HG02610 (cell line): ENCODE measurements at regions not wholly inside any gene's neighbourhood (a gene's known extent, or its start where the extent isn't known, plus 50 kb on each side); places are given as distances from the start of the nearest gene placed in this dataset.

ENCODE experiments used
- ATAC-seq: cut with Tn5 transposase; IDR thresholded peaks from one replicate; pipeline ENCODE4 v1.9.1; 2021; ENCODE audit warnings: mild to moderate bottlenecking, moderate library complexity; ENCODE audit not compliant: unreplicated experiment

DNA sequence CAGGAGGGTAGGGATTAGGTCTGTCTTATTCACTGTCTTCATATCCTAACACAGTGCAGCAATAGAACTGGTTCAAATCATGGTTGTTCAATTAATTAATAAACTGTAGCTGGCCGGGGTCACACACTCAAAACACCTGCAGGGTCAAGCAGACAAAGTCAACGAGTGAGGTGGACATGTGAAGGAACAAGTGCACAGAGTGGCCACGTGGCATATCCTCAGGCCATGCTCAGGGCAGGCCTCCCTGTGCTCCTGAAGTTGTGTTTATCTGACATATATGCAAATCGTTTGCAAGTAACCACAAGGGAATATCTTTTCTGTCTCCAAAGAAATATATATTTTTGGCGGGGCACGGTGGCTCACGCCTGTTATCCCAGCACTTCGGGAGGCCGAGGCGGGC lies 98.5 kb upstream of the ZMIZ1 start:
- no peak for ATAC-seq

DNA sequence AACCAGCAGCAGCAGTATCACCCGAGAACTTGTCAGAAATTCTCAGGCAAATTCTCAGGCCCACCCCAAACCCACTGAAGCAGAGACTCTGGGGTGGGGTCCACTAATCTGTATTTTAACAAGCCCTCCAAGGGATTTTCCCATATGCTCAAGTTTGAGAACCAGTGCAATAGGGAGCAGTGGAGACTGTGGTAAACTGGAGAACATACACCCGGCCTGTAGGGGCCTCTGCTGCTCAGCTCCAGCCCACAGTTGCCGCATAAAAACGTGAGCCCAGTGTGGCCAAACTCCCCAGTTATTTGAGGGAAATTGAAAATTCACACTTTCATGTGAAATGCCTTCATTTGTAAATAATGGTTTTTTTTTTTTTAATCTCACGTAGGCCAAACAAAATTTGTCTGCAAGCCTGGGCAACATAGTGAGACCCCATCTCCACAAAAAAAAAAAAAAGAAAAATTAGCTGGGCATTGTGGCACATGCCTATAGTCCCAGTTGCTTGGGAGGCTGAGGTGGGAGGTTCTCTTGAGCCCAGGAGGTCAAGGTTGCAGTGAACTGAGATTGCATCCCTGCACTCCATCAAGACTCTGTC lies 97.6 kb upstream of the ZMIZ1 start:
- ATAC-seq, result no peak

DNA sequence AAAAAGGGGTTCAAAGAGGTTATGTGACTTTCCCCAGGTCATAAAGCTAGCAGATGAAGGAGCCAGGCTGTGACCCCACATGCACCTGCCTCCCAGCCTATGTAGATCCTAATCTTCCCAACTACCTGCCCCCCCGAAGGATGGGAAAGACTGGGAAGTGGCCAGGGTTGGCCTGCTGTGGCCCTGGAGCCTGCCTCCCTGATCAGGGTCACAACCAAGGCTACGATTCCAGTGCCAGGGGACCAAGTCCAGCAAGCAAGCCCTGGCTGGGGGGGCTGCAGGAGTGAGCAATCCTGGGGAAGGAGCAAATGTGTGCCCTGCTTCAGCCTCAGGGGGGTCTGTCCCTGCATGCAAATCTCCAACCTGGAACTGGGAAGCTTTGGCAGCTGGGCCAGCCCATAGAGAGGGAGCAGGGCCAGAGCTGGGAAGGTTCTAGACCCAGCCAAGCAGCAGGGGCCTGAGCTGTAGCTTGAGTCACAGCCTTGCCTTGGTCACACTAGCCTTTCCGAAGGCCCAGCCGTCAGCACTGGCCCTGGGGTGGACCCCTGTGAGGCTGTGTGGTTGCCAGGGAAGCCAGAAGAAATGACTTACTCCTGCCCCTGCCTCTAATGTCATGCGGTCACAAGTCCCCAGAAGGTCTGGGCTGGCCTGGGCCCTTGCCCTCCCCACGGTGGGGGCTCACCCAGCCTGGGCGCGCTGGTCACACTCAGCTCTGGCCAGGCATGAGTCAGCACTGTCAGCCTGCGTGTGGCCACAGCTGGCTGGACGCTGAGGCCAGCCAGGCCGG lies 96.4 kb upstream of the ZMIZ1 start:
- no peak for ATAC-seq

DNA sequence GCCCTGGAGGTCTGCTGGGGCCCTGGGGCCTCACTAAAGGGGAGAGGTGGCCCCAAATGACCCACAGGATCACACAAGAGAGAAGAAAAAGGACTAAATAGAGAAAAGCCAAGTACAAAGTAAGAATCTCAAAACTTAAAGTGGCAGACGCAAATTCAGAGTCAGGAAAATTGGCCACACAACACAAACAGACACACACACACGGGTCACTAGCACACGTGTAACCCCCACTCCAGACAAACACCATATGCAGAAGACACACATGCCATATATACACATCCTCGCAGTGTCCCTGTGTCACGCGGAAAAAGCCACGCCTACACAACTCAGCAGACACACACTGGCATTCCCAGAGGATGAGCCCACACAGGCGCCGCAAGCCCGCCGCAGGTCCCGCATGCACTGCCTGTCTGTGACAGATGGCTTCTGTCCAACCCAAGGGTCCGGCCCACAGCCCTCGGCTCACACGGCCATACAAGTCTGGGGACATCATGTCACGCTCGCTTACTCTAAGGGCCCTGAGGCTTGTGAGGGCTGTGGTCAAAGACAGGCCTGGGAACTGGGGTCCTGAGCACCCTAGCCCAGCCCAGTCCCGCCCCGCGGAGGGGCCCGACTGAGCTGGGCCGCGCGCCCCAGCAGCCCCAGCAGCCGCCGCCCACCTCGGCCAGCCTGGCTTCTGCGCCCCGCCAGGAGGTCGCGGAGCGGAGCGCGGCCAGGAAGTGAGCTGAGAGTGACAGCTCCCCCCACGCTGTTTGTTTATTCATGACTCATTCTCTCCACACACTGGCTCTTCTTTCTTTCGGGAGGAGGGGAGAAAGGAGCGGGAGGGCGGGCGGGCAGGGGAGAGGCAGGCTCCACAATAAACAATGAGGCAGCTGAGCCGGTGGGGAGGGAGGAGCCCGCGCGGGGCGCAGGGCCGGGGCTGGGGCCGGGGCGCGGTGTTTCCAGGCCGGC lies 95.5 kb upstream of the ZMIZ1 start:
- ATAC-seq, result peak; percentile 89

DNA sequence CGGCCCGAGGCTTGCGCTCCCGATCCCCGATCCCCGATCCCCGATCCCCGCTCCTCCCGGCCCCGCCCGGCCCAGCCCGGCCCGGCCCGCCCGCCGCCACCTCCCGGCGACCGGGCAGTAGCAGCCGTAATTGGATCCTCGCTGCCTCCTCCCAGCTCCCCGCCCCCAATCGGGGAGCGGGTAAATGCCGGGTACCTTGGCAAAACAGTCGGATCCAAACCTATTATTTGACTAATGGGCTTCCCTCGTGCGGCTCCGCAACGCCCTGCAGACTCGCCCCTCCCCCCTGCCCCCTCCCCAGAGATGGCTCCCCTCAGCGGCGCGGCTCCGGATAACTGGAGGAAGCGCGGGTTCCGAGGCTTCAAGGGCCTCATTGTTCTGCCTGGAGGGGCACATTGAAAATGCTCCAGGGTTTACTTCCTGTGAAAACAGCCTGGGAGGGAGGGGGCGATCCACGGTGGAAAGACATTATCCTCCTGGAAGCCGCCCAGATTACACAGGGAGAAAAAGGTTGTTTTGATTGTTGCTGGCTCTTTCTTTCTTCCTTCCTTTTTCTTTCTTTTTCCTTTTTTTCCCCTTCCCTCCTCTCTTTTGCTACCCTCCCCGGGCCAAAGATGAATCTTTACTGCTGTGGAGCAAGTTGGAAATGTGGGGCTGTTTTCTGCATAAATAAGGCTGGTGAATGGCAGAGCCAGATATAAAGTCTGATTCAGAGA lies 94.7 kb upstream of the ZMIZ1 start:
- peak; percentile 36 for ATAC-seq

GRCh38 chr10:78974617-78975317 lies 94.0 kb upstream of the ZMIZ1 start:
- ATAC-seq, result peak; percentile 37

DNA sequence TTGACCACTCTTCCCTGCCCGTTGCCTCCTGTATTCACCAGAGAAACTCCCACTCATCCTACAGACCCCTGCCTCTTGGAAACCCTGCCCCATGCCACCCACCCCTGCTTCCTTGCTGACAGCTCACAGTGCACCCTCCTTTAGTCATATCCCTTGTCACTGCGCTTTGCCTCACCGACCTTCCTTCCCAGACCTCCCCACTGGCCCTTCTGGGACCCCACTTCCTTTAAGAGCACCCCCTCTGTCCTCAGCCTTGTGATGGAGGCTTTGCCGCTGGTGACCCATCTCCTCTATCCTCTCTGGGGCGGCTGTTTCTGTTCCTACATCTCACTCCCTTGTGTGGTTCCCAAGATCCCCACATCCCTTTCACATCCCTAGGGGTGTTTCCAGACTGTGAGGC lies 92.8 kb upstream of the ZMIZ1 start:
- ATAC-seq, result no peak

DNA sequence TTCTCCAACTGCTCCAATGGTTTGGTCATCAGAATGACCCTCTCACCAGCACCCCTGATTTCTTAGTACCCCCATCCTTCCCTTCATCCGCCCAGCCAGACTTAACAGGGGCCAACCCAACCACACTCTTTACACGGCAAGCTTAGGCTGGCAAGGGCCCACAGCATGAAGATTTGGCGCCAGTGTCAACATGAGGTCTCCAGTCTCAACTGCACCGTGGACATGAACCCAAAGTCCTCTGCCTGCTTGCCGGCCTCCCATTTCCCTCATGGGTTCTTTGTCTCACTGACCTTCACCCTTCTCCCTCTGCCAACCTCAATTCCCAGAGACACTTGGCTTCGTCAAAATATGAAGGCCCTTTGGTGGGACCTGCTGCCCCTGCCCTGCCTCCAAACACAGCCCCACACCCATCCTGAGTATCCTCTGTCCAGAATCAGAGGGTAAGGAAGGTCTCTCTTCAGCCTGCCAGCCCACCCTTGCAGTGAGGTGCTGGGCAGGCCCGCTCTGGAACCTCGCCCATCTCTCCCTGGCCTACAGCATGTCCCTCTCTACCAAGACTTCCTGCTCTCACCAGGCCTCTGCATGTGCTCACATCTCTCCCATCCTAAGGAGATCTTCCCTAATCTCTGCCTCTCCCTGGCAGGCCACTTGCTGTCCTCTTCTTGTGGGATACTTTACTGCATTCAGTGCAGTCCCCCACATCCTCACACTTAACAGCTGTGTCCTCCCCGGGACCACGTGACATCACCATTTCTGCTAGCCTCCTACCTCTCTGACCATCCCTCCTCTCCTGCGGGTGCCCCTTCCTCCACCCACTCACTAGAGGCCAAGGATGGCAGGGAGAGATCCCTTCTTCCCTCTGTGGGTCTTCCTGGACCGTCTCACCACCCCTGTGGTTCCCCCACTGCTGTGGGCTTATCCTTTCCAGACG lies 91.7 kb upstream of the ZMIZ1 start:
- no peak for ATAC-seq

DNA sequence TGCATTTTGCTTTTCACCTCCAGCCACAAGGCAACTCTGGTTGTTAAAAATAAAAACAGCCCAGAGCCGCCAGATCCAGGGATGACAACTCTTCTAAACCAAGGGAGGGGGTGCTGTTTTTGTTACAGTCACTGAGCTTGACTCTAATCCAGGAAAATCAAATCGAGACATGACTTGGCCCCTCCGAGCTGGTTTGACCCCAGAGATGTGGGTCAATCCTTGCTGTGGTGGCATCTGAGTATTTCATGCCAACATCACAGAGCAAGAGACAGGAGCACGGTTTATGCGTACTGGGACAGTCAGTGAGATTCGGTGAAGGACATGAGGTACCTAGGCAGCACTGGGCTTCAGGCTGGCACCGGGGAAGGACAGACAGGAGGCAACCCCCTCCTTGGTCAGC lies 88.8 kb upstream of the ZMIZ1 start:
- ATAC-seq, result no peak

DNA sequence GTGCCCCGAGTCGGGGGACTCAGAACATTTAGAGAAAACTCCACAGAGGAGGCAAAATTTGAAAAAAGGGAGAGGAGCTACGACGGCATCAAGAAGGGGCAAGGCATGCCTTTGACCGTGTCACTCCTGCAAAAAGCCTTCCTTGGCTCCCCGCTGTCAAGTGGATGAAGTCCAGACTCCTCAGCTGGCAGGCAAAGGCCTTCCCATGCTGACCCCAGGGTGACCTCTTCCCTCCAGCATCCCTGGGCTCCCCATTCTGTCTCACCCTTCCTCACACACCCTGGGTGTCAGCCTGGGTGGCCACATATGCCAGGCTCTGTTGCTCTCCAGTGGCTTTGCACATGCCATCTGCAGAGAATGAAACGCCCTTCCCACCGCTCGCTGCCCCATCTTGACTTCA lies 88.4 kb upstream of the ZMIZ1 start:
- ATAC-seq, result no peak

DNA sequence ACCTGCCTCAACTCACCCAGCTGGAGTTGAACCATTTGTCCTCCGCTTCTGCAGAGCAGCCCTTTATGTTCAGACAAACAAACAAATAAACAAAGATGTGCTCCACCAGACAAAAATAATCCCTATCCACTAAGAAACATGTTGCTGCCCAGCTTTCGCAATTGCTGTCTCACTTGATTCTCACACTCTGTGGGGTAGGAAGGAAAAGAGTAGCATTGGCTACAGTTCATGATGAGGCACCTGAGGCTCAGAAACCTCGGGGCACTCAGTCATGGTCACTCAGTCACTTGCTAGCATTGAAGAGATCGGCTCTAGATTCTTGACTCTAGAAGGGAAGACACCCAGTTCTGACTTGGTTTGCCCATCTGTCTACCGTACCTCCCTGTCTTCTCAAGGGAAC lies 88.0 kb upstream of the ZMIZ1 start:
- no peak for ATAC-seq

DNA sequence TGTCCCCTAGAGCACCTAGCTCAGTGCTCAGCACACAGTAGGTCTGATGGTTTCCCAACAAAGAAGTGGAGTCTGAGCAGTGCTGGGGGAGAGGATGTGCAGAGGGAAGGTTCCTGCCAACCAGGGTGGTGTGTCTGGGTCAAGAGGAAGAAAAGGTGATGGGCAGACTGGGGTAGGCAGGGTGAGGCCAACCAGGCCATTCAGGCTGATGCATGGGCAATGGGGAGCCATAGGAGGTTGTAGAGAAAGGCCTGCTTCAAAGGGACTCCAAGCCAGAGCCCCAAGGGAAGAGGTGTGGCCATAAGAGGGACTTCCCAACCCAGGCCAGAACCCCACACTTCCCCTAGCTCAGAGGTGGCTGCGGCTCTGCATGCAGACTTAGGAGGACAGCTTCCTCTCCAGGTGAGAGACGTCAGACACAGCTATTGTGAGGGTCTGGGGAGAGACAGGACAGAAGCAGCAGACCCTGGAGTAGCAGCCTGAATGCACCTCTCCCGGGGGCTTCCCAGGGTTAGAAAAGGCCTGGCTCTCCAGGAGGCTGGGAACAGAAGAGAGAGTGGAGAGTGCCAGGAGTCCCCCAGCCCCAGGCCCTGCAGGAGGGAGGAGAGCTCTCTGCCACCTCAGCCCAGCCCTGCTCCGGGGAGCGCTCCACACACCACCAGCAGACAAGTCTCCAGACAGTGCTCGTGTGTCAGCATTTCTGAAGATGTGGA lies 87.4 kb upstream of the ZMIZ1 start:
- peak; percentile 75 for ATAC-seq

DNA sequence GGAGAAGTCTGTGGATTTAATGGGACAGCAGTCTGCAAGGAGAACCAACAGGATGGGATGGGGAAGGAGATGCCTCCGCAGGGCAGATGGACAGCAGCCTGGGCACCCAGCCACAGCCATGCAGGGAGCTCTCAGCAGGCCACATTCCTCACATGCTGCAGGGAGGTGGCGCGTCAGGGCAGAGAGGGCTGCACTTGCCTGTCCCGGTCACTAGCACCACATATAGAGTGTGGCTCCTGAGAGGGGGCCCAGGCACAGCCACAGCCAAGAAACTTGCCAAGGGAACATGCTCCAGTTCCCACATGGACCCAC lies 86.8 kb upstream of the ZMIZ1 start:
- ATAC-seq, result no peak

DNA sequence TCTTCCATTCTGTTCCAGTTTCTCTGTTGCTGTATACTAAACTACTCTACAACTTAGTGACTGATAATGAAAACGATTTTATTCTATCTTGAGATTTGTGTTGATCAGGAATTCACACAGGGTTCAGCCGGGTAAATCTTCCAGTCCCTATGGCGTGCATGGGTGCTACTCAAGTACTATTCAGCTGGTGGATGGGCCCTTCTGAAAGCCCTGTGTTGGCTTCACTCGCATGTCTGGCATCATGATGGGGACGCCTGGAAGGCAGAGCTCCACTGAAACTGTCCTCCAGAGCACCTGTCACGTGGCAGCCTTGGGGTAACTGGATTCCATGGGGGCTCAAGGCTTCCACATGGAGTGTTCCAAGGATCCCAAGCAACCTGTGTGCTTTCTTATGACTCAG lies 86.0 kb upstream of the ZMIZ1 start:
- ATAC-seq, result no peak

GRCh38 chr10:78983608-78984007 lies 85.2 kb upstream of the ZMIZ1 start:
- no peak for ATAC-seq

- ATAC-seq, result no peak
Observed at GRCh38 chr10:78985973-78986818, 82.6 kb upstream of the ZMIZ1 start.

GRCh38 chr10:78991187-78991586 lies 77.6 kb upstream of the ZMIZ1 start:
- peak; percentile 72 for ATAC-seq

GRCh38 chr10:78992333-78992732 lies 76.4 kb upstream of the ZMIZ1 start:
- peak; percentile 60 for ATAC-seq
